GM13976 (cell line): ENCODE measurements at regions not wholly inside any gene's neighbourhood (a gene's known extent, or its start where the extent isn't known, plus 50 kb on each side); places are given as distances from the start of the nearest gene placed in this dataset.

Experiments used
- DNase-seq: peaks from one replicate; pipeline ENCODE4 v3.0.0; 2012; ENCODE audit warnings: low spot score
- in situ Hi-C: fragments of 300-500 bp; cut with MboI; formaldehyde crosslinking; loops from one replicate; pipeline ENCODE4 v1.12.0; 2022; ENCODE audit warnings: low sequenced_read_pairs, mixed read lengths, inconsistent platforms; ENCODE audit not compliant: unreplicated experiment
- TF ChIP-seq, protein P1 (sequence below): IDR thresholded peaks from 2 replicates; pipeline ENCODE4 v1.5.1; 2012; ENCODE audit warnings: borderline replicate concordance, mild to moderate bottlenecking; ENCODE audit not compliant: insufficient read depth; ENCODE audit errors: extremely low read depth, missing control alignments, control extremely low read depth

DNA sequence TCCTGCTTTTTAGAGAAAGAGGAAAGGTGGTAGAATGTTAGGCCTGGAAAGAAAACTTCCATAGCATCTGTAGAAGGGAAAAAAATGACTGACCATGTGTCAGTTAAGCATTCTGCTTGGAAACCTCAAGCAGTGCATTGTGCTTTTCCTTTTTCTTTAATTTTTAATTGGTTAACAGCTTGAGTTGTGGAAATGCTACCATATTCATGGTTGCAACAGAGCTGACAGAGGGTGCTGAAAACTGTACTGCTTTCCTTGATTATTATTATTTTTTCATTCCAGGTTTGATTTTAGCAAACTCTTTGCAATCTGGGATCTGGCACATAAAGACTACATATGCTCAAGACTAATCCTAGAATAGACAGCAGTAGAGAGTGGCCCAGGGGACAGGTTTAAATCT lies 404.5 kb downstream of the EPHA4 start:
- in situ Hi-C loops = no loop called here
- no peak for DNase-seq
- TF ChIP-seq, protein P1, sequence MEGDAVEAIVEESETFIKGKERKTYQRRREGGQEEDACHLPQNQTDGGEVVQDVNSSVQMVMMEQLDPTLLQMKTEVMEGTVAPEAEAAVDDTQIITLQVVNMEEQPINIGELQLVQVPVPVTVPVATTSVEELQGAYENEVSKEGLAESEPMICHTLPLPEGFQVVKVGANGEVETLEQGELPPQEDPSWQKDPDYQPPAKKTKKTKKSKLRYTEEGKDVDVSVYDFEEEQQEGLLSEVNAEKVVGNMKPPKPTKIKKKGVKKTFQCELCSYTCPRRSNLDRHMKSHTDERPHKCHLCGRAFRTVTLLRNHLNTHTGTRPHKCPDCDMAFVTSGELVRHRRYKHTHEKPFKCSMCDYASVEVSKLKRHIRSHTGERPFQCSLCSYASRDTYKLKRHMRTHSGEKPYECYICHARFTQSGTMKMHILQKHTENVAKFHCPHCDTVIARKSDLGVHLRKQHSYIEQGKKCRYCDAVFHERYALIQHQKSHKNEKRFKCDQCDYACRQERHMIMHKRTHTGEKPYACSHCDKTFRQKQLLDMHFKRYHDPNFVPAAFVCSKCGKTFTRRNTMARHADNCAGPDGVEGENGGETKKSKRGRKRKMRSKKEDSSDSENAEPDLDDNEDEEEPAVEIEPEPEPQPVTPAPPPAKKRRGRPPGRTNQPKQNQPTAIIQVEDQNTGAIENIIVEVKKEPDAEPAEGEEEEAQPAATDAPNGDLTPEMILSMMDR = no peak

DNA sequence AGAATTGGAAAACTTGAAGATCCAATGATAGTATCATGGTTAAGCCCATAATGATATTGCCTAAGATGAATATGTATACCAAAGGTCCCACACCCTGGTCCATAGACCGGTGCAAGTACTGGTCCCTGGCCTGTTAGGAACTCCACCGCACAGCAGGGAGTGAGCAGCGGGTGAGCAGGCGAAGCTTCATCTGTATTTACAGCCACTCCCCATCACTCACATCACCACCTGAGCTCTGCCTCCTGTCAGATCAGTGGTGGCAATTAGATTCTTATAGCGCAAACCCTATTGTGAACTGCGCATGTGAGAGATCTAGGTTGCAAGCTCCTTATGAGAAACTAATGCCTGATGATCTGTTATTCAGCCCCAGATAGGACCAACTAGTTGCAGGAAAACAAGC lies 402.4 kb downstream of the EPHA4 start:
- TF ChIP-seq, protein P1 = no peak
- in situ Hi-C loops = no loop called here
- DNase-seq = no peak

DNA sequence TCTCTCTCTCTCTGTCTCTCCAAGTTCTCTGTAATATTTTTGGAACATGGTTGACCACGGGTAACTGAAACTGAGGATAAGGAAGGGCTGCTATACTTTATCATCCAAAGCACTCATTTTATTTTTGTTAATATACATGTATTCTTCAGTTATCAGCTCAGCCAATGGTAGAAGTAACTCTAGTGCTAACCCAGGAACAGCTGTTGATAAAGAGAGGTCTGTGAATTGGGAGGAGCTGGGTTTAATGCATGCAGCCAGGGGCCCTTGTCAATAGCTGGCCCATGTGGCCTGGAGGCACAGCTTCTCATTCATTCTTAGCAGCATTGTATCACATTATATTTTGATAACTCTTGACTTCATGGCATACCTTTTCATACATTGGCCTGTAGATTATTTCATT lies 401.6 kb downstream of the EPHA4 start:
- TF ChIP-seq, protein P1 = no peak
- in situ Hi-C loops = no loop called here
- DNase-seq = no peak

DNA sequence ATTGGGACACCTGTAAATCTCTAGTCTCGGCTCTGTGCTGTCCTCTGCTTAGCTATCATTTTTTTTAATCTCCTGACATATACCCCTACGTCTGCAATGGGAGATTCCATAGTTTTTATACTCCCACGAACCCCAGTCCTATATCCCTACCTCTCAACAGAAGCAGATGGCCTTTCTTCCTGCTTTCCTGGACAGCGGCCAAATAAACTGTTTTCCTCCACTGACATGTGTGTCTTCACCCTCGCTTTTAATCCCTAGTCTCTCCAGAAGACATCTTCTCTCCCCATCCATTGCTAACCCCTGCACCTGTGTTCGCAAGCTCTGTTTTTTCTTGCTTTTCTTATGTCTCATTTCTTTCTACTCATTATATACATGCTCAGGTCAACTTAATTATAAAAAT lies 395.4 kb downstream of the EPHA4 start:
- no peak for DNase-seq
- TF ChIP-seq, protein P1 = no peak
- in situ Hi-C loops = no loop called here

DNA sequence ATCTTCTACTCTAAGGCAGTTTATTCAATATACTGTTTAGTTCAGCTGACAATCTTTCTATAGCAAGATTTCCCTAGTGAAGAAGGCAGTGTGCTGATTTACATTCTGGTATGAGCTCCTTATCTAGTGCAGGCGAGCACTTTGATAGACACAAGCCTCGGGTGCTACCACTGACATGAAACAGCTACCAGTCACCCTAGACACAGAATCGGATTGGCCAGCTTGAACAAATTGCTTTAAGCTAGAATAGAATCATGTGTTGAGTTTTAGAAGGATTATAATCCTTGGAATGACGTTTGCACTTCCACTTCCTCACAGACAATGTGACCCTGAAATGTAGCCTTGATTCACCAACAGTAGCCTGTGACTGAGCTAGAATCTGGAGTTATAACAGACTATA lies 394.0 kb downstream of the EPHA4 start:
- DNase-seq = no peak
- TF ChIP-seq, protein P1 = no peak
- in situ Hi-C loops = no loop called here

DNA sequence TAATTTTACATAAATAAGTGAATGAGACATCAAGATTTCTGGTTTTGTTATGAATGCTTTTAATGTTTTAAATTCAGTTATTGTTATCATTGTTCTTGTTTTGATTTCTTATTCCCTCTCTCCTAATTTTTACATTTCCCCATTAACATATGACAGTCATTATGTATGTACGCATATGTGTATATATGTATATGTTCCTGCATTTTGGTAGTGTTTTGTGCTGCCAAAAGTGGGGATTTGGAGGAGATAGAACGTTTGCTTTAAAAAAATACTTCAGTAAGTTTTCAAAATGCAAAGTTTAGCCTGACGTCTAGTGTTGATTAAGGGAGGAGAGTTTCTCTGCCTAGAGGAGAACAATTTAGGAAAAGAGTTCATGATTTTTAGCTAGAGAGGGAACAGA lies 385.2 kb downstream of the EPHA4 start:
- TF ChIP-seq, protein P1 = no peak
- DNase-seq = no peak
- in situ Hi-C loops = no loop called here
